ENCODE measurements at regions not wholly inside any gene's neighbourhood (a gene's known extent, or its start where the extent isn't known, plus 50 kb on each side); places are given as distances from the start of the nearest gene placed in this dataset.

DNA sequence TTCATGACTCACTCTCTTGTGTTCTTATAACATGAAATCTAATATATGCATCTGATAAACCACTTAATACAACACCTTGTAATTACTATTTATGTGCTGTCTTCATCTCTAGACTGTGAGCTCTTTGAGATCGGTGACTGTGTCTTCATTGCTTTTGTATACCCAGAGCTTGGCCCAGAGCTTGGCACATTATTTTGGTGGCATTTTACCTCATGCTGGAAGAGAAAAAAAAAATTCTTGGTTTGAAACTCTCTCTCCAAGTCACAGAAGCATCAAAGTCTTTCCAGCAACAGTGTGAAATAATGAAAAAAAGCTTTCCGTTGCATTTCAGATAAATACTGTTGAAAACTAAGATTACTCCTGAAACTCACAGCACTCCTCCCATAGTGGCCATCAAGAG, 451.6 kb downstream of the NUF2 start:
- Mint-ChIP-seq H3K36me3 (no peaks in the 10 kb centered on the region), H3K27ac (no peak overlapping the region), H3K9me3 (peaks cover 0 to 15% (median 8%) of the 10 kb centered on the region in 6 donors)

DNA sequence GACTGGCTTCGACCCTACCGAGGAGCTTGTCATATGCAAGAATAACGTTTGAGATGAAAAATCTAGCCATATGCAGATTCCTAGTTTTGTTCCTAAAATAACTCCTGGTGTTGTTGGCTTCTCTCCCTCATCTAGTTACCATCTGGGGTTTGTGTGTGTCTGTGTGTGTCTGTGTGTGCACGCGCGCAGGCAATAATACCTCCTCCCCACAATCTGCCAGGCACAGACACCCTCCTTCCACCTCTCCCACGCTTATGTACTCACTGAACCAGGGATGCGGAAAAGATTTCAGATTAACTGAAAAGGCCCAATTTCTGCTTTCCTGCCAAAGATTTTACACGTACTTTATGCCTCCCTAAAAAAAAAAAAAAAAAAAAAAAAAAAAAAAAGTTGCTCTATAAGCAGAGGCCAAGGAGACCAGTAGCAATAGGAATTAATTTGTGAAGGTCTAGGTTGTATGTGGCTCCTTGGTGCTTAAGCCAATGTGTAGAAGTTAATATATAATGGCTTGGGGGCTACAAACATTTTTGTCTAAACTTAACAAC, 452.7 kb downstream of the NUF2 start:
- Mint-ChIP-seq H3K27me3 (ENCODE audit: low read depth in 3 of 3) (peaks cover 0 to 5% (median 0%) of the 10 kb centered on the region in 3 donors), H3K9me3 (peaks cover 2 to 21% (median 7%) of the 10 kb centered on the region in 6 donors), H3K4me3 (no peak overlapping the region), H3K4me1 (no peaks in the 10 kb centered on the region), H3K36me3 (no peaks in the 10 kb centered on the region), H3K27ac (no peak overlapping the region)
- DNase-seq = no peak

More for the DNA sequence above, 451.6 kb downstream of the NUF2 start:
- H3K4me1 Mint-ChIP-seq = no peaks in the 10 kb centered on the region
- no peak overlapping the region for H3K4me3 Mint-ChIP-seq
- H3K27me3 Mint-ChIP-seq (ENCODE audit: low read depth in 3 of 3) = peaks cover 0 to 5% (median 0%) of the 10 kb centered on the region in 3 donors
- DNase-seq = no peak

DNA sequence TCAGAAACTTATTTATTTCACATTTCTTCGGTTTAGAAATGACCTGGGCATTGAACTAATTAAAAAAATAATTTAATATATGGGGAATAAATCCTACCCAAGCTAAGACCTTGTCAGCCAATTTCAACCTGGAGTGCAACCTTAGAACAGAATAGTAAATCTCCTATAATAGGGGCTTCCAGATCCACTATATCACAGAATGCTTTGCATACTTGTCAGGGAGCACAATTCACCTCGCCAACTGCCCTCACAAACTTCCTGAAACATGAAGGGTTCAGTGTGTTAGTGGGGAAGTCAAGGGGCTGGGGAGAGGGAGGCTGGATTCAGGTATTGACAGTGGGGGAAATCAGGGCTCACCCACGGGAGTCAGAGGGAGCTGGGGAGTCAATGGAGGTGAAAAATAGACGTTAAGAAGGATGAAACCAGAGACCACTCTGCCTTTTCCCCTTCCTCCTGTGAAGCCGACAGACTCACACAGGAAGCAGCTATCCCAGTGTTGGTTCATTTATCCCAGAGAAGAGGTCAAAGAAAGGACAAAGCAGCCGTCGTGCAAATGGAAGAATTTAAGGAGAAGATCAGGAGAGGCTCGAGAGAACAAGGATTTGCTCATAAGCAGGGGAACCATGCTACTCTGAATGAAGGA, 453.3 kb downstream of the NUF2 start:
- Mint-ChIP-seq H3K27me3 (ENCODE audit: low read depth in 3 of 3) (peaks cover 0 to 5% (median 0%) of the 10 kb centered on the region in 3 donors), H3K36me3 (no peaks in the 10 kb centered on the region), H3K9me3 (peaks cover 2 to 21% (median 6%) of the 10 kb centered on the region in 6 donors), H3K4me1 (no peaks in the 10 kb centered on the region), H3K4me3 (no peak overlapping the region), H3K27ac (no peak overlapping the region)
- no peak for DNase-seq

DNA sequence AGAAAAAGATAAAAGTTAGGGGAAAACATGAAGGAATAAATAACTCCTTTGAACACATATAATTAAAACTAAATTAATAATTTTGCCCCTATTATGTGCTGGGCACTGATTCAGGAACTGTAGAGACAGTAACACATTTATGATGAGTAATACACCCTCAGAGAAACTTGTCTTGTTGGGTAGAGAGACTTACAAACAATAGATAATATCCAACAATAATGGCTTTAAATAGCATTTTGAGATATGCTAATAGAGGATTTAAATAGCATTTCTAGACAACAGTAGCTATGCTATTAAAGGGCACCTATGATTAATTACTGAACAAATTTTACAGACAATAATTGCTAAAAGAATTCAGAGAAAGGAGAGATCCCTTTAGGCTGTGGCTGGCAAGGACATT, 455.5 kb downstream of the NUF2 start:
- H3K36me3 Mint-ChIP-seq = no peaks in the 10 kb centered on the region
- H3K4me3 Mint-ChIP-seq = no peak overlapping the region
- peaks cover 0 to 5% (median 0%) of the 10 kb centered on the region in 3 donors for H3K27me3 Mint-ChIP-seq (ENCODE audit: low read depth in 3 of 3)
- no peak overlapping the region for H3K27ac Mint-ChIP-seq
- no peak for DNase-seq
- H3K4me1 Mint-ChIP-seq = no peaks in the 10 kb centered on the region
- H3K9me3 Mint-ChIP-seq = peaks cover 3 to 33% (median 6%) of the 10 kb centered on the region in 6 donors

DNA sequence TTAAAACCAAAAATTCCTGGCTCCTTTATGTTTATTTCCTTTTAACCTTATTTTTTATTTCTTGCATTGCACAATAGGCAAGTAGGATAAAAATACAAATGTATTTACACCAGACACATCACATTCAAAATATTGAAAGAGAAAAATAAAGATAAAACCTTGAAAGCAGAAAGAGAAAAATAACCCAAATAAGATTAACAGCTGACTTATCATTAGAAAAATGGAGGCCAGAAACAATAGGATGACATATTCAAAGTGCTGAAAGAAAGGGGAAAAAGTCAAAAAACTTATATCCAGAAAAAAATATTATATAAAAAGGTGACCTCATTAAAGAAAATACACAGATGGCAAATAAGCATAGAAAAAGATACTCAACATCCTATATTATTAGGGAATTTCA, 459.4 kb downstream of the NUF2 start:
- peaks cover 3 to 24% (median 6%) of the 10 kb centered on the region in 6 donors for H3K9me3 Mint-ChIP-seq
- H3K27me3 Mint-ChIP-seq (ENCODE audit: low read depth in 3 of 3) = no peaks in the 10 kb centered on the region
- no peak overlapping the region for H3K27ac Mint-ChIP-seq
- no peaks in the 10 kb centered on the region for H3K4me1 Mint-ChIP-seq
- DNase-seq = no peak
- H3K4me3 Mint-ChIP-seq = no peak overlapping the region
- H3K36me3 Mint-ChIP-seq = no peaks in the 10 kb centered on the region

DNA sequence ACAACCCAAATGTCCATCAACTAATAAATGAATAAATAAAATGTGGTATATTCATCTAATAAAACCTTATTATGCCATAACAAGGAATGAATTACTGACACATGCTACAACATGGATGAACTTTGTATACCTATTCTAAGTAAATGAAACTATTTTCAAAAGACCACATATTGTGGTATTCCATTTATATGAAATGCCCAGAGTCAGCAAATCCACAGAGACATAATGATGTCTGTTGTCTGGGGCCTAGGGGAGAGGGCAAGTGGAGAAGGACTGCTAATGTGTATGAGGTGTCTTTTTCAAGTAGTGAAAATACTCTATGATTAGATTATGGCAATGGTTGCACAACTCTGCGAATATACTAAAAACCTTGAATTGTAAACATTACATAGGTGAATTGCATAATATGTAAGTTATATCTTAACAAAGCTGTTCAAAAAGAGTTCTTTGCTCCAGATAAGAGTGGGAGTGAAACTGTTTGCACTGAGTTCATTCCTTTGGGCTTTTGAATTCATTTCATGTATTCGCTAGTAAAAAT, 464.2 kb downstream of the NUF2 start:
- H3K4me1 Mint-ChIP-seq = no peaks in the 10 kb centered on the region
- no peak overlapping the region for H3K27ac Mint-ChIP-seq
- no peaks in the 10 kb centered on the region for H3K27me3 Mint-ChIP-seq (ENCODE audit: low read depth in 3 of 3)
- H3K36me3 Mint-ChIP-seq = no peaks in the 10 kb centered on the region
- no peak overlapping the region for H3K4me3 Mint-ChIP-seq
- no peak for DNase-seq
- H3K9me3 Mint-ChIP-seq = peaks cover 0 to 12% (median 1%) of the 10 kb centered on the region in 6 donors

DNA sequence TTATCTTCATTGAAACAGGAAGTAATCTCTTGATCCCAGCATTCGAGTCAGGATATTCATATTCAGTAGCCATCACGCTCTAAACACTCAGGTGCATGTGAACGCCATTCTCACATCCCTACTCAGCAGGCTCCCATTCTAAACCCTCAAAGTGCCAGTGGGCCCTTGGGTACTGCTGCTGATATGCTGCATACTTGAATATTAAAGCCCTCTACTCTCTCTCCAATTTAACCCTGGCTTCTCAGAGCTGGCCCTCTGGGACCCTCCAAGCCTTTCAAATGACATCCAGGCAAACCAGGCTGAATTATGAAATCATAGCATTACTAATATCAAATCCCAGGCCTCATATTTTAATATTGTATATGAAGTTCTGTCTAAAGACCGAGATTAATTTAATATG, 468.2 kb downstream of the NUF2 start:
- Mint-ChIP-seq H3K27me3 (ENCODE audit: low read depth in 3 of 3) (peaks cover 0 to 4% (median 0%) of the 10 kb centered on the region in 3 donors), H3K27ac (no peak overlapping the region)
- no peak for DNase-seq

DNA sequence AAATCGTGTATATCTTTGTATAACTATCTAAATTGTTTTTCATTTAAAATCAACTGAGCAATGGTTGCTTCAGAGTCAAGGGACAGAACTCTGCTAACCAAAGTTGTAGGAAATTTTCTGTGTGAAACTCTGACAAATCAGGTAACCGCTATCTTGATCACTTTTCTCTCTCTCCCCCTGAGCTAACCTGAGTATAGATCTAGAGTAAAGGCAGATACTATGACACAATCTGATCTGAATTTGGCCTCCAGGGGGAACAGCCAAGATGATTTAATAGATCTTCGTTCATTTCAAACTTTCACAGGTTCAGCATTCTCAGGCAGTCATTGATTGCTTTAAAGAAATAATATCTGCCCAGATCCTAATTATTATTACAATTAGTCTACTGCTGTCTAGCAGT, 472.8 kb downstream of the NUF2 start:
- Mint-ChIP-seq H3K27me3 (ENCODE audit: low read depth in 3 of 3) (peaks cover 0 to 4% (median 0%) of the 10 kb centered on the region in 3 donors), H3K36me3 (no peaks in the 10 kb centered on the region), H3K9me3 (peaks cover 0 to 12% (median 0%) of the 10 kb centered on the region in 6 donors), H3K4me3 (no peak overlapping the region), H3K4me1 (no peaks in the 10 kb centered on the region), H3K27ac (no peak overlapping the region)
- no peak for DNase-seq

More for the DNA sequence above, 468.2 kb downstream of the NUF2 start:
- Mint-ChIP-seq H3K4me3 (no peak overlapping the region), H3K36me3 (no peaks in the 10 kb centered on the region), H3K4me1 (no peaks in the 10 kb centered on the region), H3K9me3 (peaks cover 0 to 11% (median 0%) of the 10 kb centered on the region in 6 donors)

DNA sequence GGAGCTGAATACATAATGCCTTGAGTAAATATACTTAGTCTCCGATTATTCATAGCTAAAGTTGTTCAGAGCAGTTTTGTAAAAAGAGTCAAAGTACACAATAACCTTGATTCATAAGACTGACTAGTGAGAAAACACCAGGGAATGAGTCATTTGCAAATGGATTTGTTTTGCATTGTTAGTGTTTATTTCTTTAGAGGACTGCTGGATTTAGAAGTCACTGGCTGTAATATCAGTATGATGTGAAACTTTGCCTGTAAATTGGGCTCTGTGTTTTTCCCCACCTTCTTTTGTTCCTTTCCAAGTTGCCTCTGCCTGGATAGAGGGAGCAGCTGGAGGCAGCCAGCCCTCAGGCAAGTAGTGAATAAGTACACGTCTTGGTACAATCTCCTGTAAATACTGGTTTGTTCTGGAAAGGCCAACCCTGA, 474.7 kb downstream of the NUF2 start:
- H3K9me3 Mint-ChIP-seq = peaks cover 0 to 12% (median 0%) of the 10 kb centered on the region in 6 donors
- peaks cover 0 to 4% (median 0%) of the 10 kb centered on the region in 3 donors for H3K27me3 Mint-ChIP-seq (ENCODE audit: low read depth in 3 of 3)
- no peak overlapping the region for H3K27ac Mint-ChIP-seq
- no peak for DNase-seq
- no peaks in the 10 kb centered on the region for H3K36me3 Mint-ChIP-seq
- no peak overlapping the region for H3K4me3 Mint-ChIP-seq
- H3K4me1 Mint-ChIP-seq = no peaks in the 10 kb centered on the region

DNA sequence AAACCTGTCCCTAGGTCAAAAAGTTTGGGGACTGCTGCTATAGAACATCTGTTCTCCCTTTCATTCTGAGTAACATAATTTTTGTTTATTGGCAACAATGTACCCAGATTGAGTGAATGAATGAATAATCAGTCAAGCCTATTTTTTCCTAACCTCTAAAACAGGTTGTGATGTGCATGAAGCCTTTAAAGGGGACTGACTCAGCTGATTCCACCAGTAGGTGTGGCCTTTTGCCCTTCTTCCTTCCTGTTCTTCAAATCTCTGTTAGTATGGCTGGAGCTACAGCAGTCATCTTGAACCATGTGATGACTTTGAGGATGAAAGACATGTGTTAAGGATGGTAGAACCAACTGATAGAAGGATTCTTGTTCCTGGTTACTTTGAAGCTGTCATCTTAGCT, 476.1 kb downstream of the NUF2 start:
- no peak for DNase-seq
- no peaks in the 10 kb centered on the region for H3K36me3 Mint-ChIP-seq
- H3K4me1 Mint-ChIP-seq = no peaks in the 10 kb centered on the region
- H3K9me3 Mint-ChIP-seq = peaks cover 0 to 14% (median 0%) of the 10 kb centered on the region in 6 donors
- peaks cover 0 to 2% (median 0%) of the 10 kb centered on the region in 3 donors for H3K27me3 Mint-ChIP-seq (ENCODE audit: low read depth in 3 of 3)
- H3K27ac Mint-ChIP-seq = no peak overlapping the region
- H3K4me3 Mint-ChIP-seq = no peak overlapping the region

DNA sequence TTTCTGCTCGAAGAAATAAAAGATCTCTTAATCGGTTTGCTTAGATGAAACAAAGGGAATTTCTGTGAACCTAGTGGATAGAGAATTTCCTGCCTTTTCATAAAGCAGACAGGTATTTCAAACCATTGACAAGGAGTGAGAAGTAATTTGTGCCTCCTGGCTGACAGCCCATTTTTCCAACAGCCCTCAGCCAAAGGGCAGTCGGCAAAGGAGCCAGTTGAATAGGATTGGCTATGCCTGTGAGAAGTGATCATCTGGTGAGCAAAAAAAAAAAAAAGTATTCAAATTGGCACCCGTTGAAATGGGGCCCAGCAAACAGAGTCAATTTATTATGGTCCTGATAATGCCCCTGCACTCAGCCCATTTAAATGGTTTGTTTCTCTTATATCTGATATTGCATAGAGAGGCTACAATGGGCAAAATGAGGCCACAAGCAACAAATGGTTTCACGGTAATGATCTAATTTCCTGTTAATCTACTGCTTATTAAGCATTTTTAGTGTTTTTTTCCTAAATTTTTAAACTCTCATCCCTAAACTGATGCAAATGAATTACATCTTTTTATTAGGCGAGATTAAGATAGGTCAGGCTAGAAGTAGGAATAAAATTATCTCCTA, 477.5 kb downstream of the NUF2 start:
- H3K27ac Mint-ChIP-seq = no peak overlapping the region
- H3K27me3 Mint-ChIP-seq (ENCODE audit: low read depth in 3 of 3) = no peaks in the 10 kb centered on the region
- no peaks in the 10 kb centered on the region for H3K36me3 Mint-ChIP-seq
- H3K4me1 Mint-ChIP-seq = no peaks in the 10 kb centered on the region
- no peak overlapping the region for H3K4me3 Mint-ChIP-seq
- no peak for DNase-seq
- H3K9me3 Mint-ChIP-seq = peaks cover 0 to 14% (median 0%) of the 10 kb centered on the region in 6 donors

DNA sequence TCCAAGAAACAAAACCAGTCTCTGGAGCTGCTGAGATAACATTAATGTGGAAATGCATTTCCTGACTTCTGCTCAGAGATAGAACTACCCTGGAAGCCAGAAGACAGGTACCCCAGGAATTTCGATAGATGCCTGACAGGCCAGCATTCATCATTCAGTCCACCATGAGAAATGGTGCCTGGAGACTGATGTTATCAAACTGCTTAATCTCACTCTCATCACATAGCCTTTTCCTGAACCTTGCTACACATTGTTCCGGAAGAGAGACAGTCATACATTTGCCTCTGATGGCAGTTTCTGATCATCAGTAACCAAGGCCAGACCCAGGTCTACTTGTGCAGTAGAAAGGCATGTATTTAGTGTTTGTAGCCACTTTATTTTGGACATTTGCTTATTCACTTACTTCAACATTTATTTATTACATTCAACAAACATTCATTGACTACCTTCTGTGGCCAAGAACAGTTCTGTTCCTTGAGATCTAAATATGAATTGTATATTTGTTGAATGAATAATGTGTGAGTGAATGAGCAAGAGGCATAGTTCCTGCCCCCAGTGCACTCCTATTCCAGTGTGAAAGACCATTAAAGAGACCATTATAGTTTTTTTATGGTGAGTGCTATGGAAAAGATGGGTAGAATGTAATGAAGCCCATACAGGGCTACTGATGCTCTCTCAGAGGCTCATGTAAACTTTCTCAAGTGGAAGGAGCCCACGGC, 485.7 kb downstream of the NUF2 start:
- Mint-ChIP-seq H3K4me1 (no peaks in the 10 kb centered on the region), H3K9me3 (peaks cover 0 to 7% (median 0%) of the 10 kb centered on the region in 6 donors), H3K27ac (no peak overlapping the region), H3K27me3 (ENCODE audit: low read depth in 3 of 3) (peaks cover 0 to 2% (median 0%) of the 10 kb centered on the region in 3 donors), H3K4me3 (no peak overlapping the region), H3K36me3 (no peaks in the 10 kb centered on the region)
- no peak for DNase-seq

DNA sequence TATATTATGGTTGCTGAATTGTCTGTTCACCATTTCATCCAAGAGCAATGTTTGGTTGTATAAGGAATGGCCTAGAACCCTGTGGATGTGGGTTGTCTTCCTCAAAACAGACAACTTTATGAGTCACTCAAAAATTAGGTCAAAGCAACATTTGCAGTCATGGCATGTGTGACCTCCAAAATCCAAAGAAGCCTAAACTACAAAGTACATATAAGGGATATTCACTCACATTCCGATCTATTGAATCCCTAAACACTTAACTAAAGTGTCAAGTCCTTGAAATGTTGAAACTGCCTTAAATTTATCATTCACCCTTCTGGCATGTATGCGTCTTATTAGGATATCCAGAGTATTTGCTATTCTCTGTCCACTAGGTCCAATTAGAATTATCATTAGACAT, 491.5 kb downstream of the NUF2 start:
- no peak for DNase-seq
- H3K36me3 Mint-ChIP-seq = no peaks in the 10 kb centered on the region
- no peak overlapping the region for H3K27ac Mint-ChIP-seq
- no peaks in the 10 kb centered on the region for H3K4me1 Mint-ChIP-seq
- peaks cover 0 to 9% (median 0%) of the 10 kb centered on the region in 6 donors for H3K9me3 Mint-ChIP-seq
- H3K27me3 Mint-ChIP-seq (ENCODE audit: low read depth in 3 of 3) = peaks cover 0 to 4% (median 2%) of the 10 kb centered on the region in 3 donors
- no peak overlapping the region for H3K4me3 Mint-ChIP-seq

DNA sequence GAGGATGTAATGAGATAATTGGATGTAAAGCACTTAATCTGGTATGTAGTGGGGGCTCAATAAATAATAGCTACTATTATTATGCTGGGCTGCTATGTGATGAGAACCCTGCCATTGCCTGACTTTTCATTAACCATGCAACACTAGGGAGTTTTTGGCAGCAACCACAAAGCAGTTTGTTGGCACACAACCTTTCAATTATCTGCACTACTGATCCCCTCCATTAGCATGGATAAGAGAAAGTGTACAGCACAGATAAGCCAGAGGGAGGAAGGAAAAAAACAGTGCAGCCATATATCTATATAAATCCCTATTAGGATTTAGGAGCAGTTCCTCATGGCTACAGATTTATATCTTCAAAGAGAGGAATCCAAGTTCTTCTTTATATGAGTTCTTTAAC, 498.5 kb downstream of the NUF2 start:
- Mint-ChIP-seq H3K36me3 (no peaks in the 10 kb centered on the region), H3K4me3 (no peak overlapping the region), H3K27me3 (ENCODE audit: low read depth in 3 of 3) (peaks cover 0 to 7% (median 0%) of the 10 kb centered on the region in 3 donors), H3K27ac (no peak overlapping the region), H3K4me1 (no peaks in the 10 kb centered on the region), H3K9me3 (peaks cover 0 to 6% (median under 1%) of the 10 kb centered on the region in 6 donors)
- no peak for DNase-seq

Measured in immature natural killer cell (primary cell).